Left kidney (tissue), 1 donor: ENCODE measurements at regions not wholly inside any gene's neighbourhood (a gene's known extent, or its start where the extent isn't known, plus 50 kb on each side); places are given as distances from the start of the nearest gene placed in this dataset.
"Not testable (repeated sequence)": the region's sequence is repeated elsewhere in the genome, so short reads cannot be mapped to it uniquely, and the experiment has no call there.

ENCODE experiments used
- DNase-seq: peaks from one replicate; pipeline ENCODE4 v3.0.0-alpha.2; 2013

- no peak for DNase-seq
Observed at GRCh38 chr17:71444078-71444477, 676.7 kb upstream of the SOX9 start.

DNA sequence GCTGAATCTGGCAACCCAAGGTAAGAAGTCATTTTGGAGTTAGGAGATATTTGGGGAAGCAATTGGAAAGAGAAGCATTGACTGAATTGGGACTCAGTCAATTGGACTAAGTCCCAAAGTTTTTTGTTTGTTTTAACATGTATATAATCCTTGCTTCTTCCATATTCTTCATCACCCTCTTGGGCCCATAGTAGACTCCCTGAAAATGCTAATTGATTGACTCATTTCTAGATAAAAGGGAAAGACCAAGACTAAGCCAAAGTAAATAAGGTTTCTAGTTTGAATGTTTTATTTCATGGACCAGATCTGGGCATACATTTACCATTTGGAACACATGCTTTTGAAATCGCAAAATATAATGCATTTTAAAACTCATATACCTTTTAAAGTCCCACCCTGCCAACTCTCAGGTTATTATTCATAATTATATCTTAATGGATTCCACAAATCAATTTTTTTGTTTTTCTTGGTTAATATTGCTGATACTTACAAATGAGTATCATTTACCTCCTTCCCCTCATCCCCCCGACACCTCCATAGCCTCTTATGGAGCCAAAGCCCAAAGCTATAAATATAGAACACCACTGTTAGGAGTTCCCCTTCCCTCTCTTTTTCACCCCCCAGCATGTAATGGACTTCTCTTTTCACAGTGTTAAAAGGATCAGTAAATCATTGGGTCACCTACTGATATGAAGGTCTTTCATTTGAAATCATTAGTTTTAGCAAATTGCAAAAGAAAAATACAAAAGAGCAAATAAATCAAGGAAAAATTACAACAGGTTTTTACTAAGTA lies 674.0 kb upstream of the SOX9 start:
- no peak for DNase-seq

GRCh38 chr17:71447644-71448043 lies 673.2 kb upstream of the SOX9 start:
- DNase-seq, result no peak

GRCh38 chr17:71450657-71451056 lies 670.2 kb upstream of the SOX9 start:
- not testable (repeated sequence) for DNase-seq

DNA sequence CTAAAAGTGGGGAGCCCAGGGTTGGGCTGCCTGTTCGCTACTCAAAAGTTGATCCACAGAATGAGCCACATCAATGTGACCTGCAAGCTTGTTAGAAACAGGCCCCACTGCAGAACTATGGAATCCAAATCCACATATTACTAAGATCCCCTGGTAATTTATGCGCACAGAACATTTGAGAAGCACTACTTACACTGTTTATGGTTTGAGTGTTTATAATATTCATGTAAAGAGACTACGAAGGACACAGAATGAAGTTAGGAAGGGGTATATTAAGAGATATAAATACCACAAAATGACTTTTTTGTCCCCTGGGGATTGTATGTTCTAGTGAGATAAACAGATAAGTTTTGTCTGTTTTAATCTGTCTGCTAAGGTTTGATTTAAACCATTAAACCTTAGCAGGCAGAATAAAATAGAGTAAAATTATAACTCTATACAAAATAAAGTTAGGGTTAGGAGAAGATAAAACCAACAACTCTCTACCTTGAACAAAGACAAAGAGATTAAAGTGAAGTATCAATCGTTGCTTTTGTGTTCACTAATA lies 666.9 kb upstream of the SOX9 start:
- DNase-seq, result no peak

GRCh38 chr17:71455219-71455618 lies 665.6 kb upstream of the SOX9 start:
- no peak for DNase-seq

DNA sequence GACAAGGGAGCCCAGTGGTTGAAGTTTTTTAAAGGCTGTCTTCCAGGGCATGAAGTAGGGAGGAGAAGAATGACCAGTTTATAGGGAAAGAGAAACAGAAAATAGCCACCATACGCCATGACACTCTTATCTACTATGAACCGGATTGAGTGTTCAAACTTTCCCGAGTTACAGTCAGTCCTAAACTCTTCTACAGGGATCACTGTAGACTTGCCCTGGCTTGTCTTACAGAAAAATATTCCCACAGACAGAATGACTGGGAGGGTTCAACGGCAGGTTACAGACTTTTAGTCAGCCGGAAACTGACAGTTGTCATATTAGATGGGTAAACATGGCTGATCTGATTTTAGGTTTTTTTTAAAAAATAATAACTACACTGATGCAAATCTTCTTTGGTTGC lies 662.5 kb upstream of the SOX9 start:
- DNase-seq, result no peak

DNA sequence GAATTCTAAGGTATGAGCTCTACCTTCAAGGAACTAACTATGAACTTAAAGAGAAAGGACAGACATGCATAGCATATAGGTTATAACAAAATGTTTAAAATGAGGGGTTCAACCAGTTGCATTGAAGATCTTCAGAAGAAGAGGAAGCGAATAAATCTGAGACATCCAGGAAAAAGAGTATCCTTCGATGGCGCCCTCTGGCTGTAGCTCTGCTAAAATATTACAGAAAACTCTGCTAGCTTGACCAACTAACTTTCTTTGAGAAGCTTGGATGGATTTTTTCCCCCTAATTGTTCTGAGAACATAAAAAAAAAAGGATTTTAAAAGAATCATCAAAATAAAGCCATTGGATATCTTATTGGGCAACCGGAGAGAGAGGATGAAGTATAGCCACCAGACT lies 659.9 kb upstream of the SOX9 start:
- no peak for DNase-seq

DNA sequence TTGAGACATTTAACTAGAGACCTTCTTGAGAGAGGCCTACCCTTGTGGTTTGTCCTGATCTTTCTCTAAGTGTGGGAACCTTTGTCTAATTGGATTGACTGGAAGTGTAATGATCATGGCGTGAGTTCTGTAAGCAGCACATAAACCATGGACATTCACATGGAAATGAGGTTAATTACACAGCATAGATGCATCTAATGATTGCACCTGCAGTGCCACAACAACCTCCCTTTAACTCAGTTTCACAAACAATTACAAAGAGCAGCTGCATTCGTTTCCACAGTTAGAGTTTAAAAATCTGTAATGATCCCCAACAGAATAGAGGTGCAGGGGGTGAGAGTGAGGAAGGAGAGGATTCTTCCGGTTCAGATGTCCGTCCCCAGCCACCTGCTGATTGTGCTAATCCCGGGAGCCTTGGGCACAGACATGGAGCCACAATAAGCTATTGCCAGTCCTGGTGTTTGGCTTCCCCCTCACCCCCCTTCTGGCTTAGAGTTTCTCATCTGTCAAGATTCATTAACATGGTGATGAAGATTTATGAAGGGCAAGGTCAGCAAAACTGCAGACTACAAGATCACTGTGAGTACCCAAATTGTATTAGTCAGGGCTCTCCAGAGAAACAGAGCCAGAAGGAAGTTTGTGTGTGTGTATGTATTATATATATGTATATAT lies 659.2 kb upstream of the SOX9 start:
- DNase-seq, result no peak

- DNase-seq, result no peak
Observed at GRCh38 chr17:71464241-71464640, 656.6 kb upstream of the SOX9 start.

- DNase-seq, result no peak
Observed at GRCh38 chr17:71464751-71465150, 656.1 kb upstream of the SOX9 start.

GRCh38 chr17:71467719-71468118 lies 653.1 kb upstream of the SOX9 start:
- no peak for DNase-seq

- no peak for DNase-seq
Observed at GRCh38 chr17:71470062-71470461, 650.8 kb upstream of the SOX9 start.

DNA sequence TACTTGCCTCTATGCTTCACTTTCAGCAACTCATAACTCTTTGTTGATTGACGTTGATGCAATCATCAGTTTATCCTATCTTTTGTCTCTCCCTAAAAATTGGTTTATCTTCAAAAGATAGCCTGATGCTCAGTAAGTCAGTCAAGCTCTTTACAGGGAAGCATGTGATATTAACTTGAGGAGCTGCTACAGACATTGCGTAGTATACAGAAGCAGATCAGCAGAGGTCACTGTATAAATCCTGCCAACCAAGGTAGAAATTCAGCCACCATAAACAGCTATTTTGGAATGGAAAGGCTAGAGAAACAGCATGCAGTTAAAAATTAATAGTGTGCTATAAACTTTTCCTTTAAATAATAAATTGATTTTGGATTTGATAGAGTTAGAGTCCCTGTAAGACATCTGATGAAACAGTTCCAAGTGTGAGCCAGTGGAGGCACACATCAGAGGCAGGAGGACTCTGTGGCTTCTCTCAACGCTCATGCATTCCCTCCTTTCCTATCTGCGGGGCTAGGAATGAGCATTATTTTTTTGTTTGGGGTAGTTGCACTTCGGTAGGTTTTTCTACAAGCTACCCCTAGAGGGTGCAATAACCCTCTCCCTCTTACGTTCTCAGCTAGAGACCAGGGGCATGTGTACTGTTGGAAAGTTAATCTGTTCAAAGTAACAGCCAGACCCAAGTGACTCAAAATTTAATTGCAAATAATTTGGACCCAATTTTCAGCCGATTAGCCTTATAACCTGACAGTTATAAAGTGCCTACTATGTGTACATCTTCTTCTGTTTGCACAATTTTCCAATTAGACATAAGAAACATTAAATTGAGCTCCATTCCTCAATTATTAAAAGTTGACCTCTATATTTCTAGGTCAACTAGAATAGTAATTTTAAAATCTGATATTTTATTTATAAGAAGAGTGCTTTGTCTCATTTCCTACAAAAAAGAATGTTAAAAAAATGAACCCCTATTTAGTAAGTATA lies 647.7 kb upstream of the SOX9 start:
- peak; percentile 50 for DNase-seq

DNA sequence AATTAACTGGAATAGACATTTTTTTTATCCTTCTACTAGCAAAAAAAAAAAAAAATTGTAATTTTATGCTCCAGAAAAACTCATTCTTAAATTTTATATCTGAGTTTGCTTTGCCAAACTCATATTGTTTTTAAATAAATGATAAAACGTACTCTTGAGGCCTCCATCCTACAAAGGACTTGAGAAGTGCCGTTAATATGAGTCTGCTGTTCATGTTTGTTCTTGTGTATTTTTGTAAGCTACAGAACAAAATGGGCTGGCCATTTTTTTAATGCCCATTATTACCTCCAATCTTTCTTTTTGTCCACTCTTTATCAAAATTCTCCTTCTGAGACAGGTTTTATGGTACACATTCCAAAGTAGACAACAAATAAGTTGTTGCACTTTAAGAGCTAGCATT lies 643.5 kb upstream of the SOX9 start:
- DNase-seq, result no peak

DNA sequence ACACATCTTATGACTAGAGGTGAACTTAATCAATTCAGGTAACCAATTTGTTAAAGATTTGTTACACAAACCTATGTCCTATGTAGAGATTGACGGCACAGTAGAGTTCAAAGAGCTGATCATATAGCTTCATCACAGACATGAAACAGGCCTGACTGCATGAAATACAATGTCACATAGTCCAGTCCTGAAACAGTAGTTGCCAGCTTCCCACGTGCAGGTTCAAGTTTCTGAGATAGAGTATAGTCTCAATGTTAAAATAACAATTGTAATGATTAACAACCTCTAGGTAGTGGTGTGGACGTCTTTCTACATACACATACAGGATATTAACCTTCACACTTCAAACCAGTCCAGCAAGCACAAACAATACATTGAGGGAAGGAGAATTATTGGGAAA lies 640.7 kb upstream of the SOX9 start:
- no peak for DNase-seq

GRCh38 chr17:71482625-71483024 lies 638.2 kb upstream of the SOX9 start:
- DNase-seq, result no peak

- DNase-seq, result no peak
Observed at GRCh38 chr17:71484546-71484945, 636.3 kb upstream of the SOX9 start.

DNA sequence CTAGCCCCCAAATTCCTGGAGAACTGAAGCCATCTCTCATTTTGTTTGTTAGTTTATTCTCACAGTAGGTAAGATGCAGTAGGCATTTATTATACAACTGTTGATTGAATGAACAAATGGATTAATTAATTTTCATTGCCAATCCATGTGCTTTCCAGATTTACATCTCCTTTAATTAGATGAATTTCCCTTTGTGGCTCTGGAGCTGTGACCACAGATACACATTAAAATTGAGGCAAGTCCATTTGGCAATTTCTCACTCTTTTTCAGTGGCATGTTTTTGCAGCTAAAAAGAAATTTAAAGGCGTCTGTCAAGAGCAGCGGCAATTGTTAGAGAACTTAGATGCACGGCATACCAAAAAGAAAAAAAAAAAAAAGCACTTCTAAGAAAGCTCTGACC lies 635.4 kb upstream of the SOX9 start:
- no peak for DNase-seq

- DNase-seq, result no peak
Observed at GRCh38 chr17:71486261-71486660, 634.6 kb upstream of the SOX9 start.

DNA sequence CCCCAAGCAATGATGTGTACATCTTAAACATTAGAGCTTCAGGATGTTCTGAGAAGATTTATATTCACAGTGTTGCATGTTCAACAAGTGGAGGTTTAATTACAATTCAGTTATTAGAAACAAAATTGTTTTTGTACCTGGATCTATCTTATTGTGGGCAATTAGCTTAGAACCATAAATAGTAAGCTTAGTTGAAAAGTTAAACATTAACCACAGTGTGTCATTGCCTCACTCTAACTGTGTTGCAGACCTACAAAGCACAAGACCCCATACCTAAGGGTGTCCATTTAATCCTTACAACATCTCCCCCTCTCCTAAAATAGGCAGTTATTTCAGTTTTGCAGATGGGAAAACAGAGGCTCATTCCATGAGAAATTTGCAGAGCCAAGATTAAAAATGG lies 632.0 kb upstream of the SOX9 start:
- no peak for DNase-seq

- no peak for DNase-seq
Observed at GRCh38 chr17:71494062-71494855, 626.6 kb upstream of the SOX9 start.
